Hindlimb muscle (tissue), 1 donor: ENCODE measurements at regions not wholly inside any gene's neighbourhood (a gene's known extent, or its start where the extent isn't known, plus 50 kb on each side); places are given as distances from the start of the nearest gene placed in this dataset.
"Not testable (repeated sequence)": the region's sequence is repeated elsewhere in the genome, so short reads cannot be mapped to it uniquely, and the experiment has no call there.

Experiments used
- DNase-seq: peaks from one replicate; pipeline ENCODE4 v3.0.0-alpha.2; 2013

- no peak for DNase-seq
Observed at GRCh38 chr17:43315858-43316521, 82.2 kb upstream of the RNU2-1 start.

GRCh38 chr17:43315369-43315768, 81.6 kb upstream of the RNU2-1 start:
- DNase-seq = no peak

DNA sequence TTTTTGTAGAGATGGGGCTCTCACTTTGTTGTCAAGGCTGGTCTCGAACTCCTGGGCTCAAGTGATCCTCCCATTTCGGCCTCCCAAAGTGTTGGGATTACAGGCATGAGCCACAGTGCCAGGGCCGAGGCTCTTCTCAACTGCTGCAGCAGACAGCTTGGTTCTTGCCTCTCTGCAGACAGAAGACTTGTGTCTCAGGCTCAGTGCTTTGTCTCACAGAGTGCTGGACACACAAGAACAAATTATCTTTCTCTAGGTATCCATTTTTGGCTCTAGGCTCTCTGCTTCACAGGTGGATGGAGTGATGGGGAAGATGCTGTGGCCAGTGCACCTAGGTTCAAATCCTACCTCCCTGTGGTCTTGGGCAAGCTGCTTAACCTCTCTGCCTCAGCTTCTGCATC, 80.8 kb upstream of the RNU2-1 start:
- DNase-seq = no peak

DNA sequence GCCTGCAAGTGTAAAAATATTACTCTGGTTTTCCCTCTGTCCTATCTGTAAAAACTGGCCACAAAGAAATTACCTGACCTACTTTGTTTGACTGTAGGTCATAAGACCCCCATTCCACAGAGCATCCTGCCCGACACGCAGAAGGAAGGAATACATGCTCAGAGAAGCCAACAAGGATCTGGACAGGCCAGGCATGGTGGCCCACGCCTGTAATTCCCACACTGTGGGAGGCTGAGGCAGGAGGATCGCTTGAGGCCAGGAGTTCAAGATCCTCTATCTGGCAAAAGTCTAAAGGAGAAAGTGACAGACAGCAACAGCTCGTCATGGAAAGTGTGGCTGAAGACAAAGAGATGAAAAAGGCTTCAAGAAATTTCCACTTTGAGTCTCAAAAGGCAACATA, 78.2 kb upstream of the RNU2-1 start:
- DNase-seq = no peak

DNA sequence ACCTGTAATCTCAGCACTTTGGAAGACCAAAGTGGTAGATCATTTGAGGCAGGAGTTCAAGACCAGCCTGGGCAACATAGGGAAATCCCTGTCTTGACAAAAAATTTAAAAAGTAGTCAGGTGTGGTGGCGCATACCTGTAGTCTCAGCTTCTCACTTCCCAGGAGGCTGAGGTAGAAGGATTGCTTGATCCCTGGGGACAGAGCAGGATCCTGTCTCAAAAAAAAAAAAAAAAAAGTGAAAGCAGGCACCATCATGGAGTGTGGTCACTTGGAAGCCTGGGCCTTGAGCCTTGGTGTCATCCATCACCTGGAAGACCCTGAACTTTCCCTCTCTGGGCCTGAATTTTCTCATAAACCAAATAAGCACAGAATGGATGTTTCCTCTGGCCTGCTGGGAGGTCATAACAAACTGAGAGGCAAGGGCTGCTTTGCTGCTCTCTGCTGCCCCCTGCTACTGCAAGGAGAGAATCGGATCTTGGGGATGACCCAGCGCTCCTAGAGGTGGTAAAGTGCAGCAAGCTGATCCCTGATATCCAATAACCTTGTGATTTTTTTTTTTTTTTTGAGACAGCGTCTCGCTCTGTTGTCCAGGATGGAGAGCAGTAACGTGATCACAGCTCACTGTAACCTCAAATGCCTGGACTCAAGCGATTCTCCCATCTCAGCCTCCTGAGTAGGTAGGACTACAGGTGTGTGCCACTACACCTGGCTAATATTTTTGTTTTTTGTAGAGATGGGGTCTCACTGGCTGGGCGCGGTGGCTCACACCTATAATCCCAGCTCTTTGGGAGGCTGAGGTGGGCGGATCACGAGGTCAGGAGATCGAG, 75.9 kb upstream of the RNU2-1 start:
- no peak for DNase-seq

GRCh38 chr17:43308999-43309398, 75.2 kb upstream of the RNU2-1 start:
- DNase-seq = no peak

- DNase-seq = not testable (repeated sequence)
Observed at GRCh38 chr17:43304792-43305191, 71.0 kb upstream of the RNU2-1 start.

DNA sequence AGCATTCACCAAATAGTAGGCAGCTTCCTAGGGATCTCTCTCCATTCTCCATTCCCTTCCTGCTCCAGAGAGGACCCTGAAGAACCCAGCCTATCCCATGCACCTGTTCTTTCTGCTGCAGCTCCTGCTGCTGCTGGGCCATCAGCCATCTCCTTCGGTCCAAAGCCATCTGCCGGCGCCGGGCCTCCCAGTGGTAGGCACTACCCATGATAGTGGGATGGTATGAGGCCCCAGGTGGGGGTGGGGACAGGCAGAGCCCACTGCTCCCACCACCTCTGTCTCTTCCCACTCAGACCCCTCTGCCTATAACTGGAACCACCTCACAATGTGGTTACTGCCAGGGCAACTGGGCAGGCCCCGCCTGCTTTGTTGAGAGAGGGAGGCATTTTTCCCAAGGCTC, 69.3 kb upstream of the RNU2-1 start:
- not testable (repeated sequence) for DNase-seq

DNA sequence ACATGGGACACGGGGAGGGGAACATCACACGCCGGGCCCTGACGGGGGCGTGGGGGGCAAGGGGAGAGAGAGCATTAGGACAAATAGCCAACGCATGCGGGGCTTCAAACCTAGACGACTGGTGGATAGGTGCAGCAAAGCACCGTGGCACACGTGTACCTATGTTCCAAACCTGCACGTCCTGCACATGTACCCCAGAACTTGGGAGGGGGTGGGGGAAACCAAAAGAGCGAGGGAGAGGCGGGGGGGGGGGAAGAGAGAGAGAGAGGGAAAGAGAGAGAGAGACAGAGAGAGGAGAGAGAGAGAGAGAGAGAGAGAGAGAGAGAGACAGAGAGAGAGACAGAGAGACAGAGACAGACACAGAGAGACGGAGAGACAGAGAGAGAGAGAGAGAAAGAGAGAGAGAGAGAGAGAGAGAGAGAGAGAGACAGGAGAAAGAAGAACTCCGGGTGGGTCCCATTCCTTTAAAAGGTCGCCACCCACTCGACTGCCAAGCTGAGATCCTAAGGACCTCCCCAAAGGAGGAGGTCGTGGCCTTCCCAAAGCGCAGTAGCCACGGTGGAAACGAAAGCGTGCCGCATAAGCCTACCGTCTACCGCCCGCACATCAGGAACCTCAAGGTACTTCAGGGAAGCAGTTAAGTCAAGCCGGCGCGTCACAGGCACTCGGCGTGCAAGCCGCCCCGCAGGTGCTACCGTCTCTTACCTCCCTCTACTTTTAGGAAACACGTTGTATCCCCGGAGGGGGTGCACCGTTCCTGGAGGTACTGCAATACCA, 65.7 kb upstream of the RNU2-1 start:
- not testable (repeated sequence) for DNase-seq

DNA sequence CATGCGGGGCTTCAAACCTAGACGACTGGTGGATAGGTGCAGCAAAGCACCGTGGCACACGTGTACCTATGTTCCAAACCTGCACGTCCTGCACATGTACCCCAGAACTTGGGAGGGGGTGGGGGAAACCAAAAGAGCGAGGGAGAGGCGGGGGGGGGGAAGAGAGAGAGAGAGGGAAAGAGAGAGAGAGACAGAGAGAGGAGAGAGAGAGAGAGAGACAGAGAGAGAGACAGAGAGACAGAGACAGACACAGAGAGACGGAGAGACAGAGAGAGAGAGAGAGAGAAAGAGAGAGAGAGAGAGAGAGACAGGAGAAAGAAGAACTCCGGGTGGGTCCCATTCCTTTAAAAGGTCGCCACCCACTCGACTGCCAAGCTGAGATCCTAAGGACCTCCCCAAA, 55.9 kb upstream of the RNU2-1 start:
- not testable (repeated sequence) for DNase-seq

DNA sequence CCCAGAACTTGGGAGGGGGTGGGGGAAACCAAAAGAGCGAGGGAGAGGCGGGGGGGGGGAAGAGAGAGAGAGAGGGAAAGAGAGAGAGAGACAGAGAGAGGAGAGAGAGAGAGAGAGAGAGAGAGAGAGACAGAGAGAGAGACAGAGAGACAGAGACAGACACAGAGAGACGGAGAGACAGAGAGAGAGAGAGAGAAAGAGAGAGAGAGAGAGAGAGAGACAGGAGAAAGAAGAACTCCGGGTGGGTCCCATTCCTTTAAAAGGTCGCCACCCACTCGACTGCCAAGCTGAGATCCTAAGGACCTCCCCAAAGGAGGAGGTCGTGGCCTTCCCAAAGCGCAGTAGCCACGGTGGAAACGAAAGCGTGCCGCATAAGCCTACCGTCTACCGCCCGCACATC, 49.8 kb upstream of the RNU2-1 start:
- DNase-seq = not testable (repeated sequence)
